ENCODE measurements at regions not wholly inside any gene's neighbourhood (a gene's known extent, or its start where the extent isn't known, plus 50 kb on each side); places are given as distances from the start of the nearest gene placed in this dataset.

GRCh38 chr11:82176945-82177344, 556.7 kb downstream of the FAM181B start:
- TF ChIP-seq CTCF (IDR thresholded peaks at IDR 0.05) (no peak), POLR2A (IDR thresholded peaks at IDR 0.05) (no peak)

Measured in Peyer's patch (tissue), 4 donors.